Osteoblast (primary cell): ENCODE measurements at regions not wholly inside any gene's neighbourhood (a gene's known extent, or its start where the extent isn't known, plus 50 kb on each side); places are given as distances from the start of the nearest gene placed in this dataset.

ENCODE experiments used
- DNase-seq: peaks from one replicate; pipeline ENCODE4 v3.0.0; 2011; ENCODE audit warnings: low spot score, mixed read lengths; ENCODE audit not compliant: insufficient read length; ENCODE audit errors: missing footprints
- H2AFZ ChIP-seq: 2 replicates; pipeline ENCODE4 v1.6.0; 2011; ENCODE audit warnings: mild to moderate bottlenecking, low read length
- H3K27ac ChIP-seq: 2 replicates; pipeline ENCODE4 v1.5.1; 2011; ENCODE audit warnings: mild to moderate bottlenecking, low read depth, low read length, moderate library complexity
- H3K27me3 ChIP-seq: 2 replicates; pipeline ENCODE4 v1.6.0; 2012; ENCODE audit warnings: mild to moderate bottlenecking, control low read depth, inconsistent platforms, low read length, moderate library complexity; ENCODE audit not compliant: insufficient read depth
- H3K36me3 ChIP-seq: 2 replicates; pipeline ENCODE4 v1.5.1; 2011; ENCODE audit warnings: mild to moderate bottlenecking, low read length, control low read depth, moderate library complexity; ENCODE audit not compliant: insufficient read depth
- H3K4me1 ChIP-seq: 2 replicates; pipeline ENCODE4 v1.5.1; 2011; ENCODE audit warnings: mild to moderate bottlenecking, low read length, control low read depth, moderate library complexity; ENCODE audit not compliant: insufficient read depth
- H3K4me2 ChIP-seq: 2 replicates; pipeline ENCODE4 v1.6.0; 2011; ENCODE audit warnings: mild to moderate bottlenecking, low read length; ENCODE audit not compliant: insufficient read depth
- H3K4me3 ChIP-seq: fragments of 200-600 bp; sonication (generic); 3 replicates; pipeline ENCODE4 v1.5.1; 2012; ENCODE audit warnings: mild to moderate bottlenecking, low read length, inconsistent platforms; ENCODE audit not compliant: insufficient read depth
- H3K79me2 ChIP-seq: 2 replicates; pipeline ENCODE4 v1.6.0; 2012; ENCODE audit warnings: mild to moderate bottlenecking, low read length, control low read depth, inconsistent platforms; ENCODE audit not compliant: insufficient read depth
- H3K9me3 ChIP-seq: 2 replicates; pipeline ENCODE4 v1.5.1; 2011; ENCODE audit warnings: low read depth, low read length, control low read depth
- H4K20me1 ChIP-seq: 2 replicates; pipeline ENCODE4 v1.6.0; 2012; ENCODE audit warnings: mild to moderate bottlenecking, low read length, control low read depth; ENCODE audit not compliant: insufficient read depth
- TF ChIP-seq, protein P1 (sequence below): IDR thresholded peaks from 2 replicates; pipeline ENCODE4 v1.5.1; 2011; ENCODE audit warnings: mild to moderate bottlenecking, low read depth, low read length, moderate library complexity; ENCODE audit errors: extremely low read depth

- DNase-seq: no peak
- no peaks in the 10 kb centered on the region for H3K79me2 ChIP-seq
- no peaks in the 10 kb centered on the region for H4K20me1 ChIP-seq
- no peaks in the 10 kb centered on the region for H3K9me3 ChIP-seq
- TF ChIP-seq, protein P1, sequence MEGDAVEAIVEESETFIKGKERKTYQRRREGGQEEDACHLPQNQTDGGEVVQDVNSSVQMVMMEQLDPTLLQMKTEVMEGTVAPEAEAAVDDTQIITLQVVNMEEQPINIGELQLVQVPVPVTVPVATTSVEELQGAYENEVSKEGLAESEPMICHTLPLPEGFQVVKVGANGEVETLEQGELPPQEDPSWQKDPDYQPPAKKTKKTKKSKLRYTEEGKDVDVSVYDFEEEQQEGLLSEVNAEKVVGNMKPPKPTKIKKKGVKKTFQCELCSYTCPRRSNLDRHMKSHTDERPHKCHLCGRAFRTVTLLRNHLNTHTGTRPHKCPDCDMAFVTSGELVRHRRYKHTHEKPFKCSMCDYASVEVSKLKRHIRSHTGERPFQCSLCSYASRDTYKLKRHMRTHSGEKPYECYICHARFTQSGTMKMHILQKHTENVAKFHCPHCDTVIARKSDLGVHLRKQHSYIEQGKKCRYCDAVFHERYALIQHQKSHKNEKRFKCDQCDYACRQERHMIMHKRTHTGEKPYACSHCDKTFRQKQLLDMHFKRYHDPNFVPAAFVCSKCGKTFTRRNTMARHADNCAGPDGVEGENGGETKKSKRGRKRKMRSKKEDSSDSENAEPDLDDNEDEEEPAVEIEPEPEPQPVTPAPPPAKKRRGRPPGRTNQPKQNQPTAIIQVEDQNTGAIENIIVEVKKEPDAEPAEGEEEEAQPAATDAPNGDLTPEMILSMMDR: no peak
- no peak overlapping the region for H2AFZ ChIP-seq
- no peaks in the 10 kb centered on the region for H3K4me1 ChIP-seq
- no peak overlapping the region for H3K4me2 ChIP-seq
- H3K4me3 ChIP-seq: no peak overlapping the region
- H3K27ac ChIP-seq: no peak overlapping the region
- H3K36me3 ChIP-seq: no peaks in the 10 kb centered on the region
- H3K27me3 ChIP-seq: no peaks in the 10 kb centered on the region
Measured at GRCh38 chr15:61447981-61448380, 218.9 kb upstream of the RORA start.

DNA sequence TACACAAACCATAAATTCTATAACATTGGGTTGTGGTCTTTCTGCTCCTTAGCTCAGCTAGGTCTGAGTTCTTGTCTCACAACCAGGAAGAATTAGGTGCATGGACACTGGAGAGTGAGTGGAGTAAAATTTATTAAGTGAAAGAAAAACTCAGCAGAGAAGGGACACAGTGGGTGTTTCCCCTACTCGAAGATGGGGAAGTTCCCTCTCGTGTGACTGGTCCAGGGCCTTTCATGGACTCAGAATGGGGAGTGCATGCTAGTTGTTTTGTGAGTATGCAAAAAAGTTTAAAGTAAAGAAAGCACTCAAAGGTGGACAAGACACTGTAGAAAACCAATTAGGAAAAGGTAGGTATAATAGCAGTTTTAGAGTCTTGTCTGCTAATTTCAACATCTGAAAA lies 215.5 kb upstream of the RORA start:
- H3K27ac ChIP-seq: no peak overlapping the region
- no peaks in the 10 kb centered on the region for H4K20me1 ChIP-seq
- no peak overlapping the region for H3K4me3 ChIP-seq
- no peaks in the 10 kb centered on the region for H3K4me1 ChIP-seq
- no peak overlapping the region for H2AFZ ChIP-seq
- no peak overlapping the region for H3K4me2 ChIP-seq
- TF ChIP-seq, protein P1: no peak
- no peaks in the 10 kb centered on the region for H3K9me3 ChIP-seq
- no peak for DNase-seq
- no peaks in the 10 kb centered on the region for H3K27me3 ChIP-seq
- H3K36me3 ChIP-seq: no peaks in the 10 kb centered on the region
- no peaks in the 10 kb centered on the region for H3K79me2 ChIP-seq

DNA sequence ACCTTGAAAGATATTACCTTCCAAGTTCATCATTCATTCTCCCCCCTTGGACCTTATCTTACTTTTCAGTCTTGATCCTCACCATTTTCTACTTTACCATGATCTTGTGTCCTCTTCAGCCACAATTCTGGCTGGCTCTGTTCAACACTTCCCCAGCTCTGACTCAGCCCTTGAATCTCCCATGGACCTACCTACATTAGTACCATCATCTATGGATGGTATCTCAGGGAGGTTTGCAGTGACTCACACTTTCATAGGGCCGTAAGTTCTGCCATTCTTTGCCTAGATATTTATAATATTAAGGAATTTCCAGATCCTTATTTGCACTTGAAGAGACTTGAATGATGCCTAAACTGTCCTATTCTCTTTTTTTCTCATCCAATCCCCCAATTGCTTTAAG lies 213.7 kb upstream of the RORA start:
- H3K27ac ChIP-seq: no peak overlapping the region
- no peaks in the 10 kb centered on the region for H3K4me1 ChIP-seq
- no peak overlapping the region for H2AFZ ChIP-seq
- H3K79me2 ChIP-seq: no peaks in the 10 kb centered on the region
- DNase-seq: no peak
- TF ChIP-seq, protein P1: no peak
- H3K9me3 ChIP-seq: no peaks in the 10 kb centered on the region
- H4K20me1 ChIP-seq: no peaks in the 10 kb centered on the region
- no peaks in the 10 kb centered on the region for H3K27me3 ChIP-seq
- no peak overlapping the region for H3K4me3 ChIP-seq
- H3K36me3 ChIP-seq: no peaks in the 10 kb centered on the region
- no peak overlapping the region for H3K4me2 ChIP-seq

DNA sequence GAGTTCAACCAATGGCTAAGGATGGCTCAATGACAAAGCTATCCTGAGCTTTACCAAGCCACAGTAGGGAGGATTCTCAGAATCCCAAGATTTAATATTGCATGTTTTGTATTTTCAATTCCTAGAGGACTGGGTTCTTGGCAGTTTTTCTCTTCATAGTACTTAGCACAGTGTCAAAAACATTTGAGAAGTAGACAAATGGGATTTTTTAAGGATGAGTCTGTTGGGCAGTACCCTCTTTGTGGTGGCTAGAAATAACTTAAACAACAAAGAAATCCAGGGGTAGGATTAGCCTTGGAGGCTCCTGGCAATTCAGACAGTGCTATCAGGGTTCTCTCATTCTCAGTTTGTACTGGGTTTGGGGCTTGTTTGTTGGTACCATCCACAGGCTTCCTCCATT lies 212.8 kb upstream of the RORA start:
- no peak for DNase-seq

More for the DNA sequence above, 212.8 kb upstream of the RORA start:
- Histone ChIP-seq H3K4me3 (no peak overlapping the region), H2AFZ (no peak overlapping the region), H4K20me1 (no peaks in the 10 kb centered on the region), H3K27ac (no peak overlapping the region), H3K4me1 (no peaks in the 10 kb centered on the region), H3K9me3 (no peaks in the 10 kb centered on the region), H3K79me2 (no peaks in the 10 kb centered on the region), H3K36me3 (no peaks in the 10 kb centered on the region), H3K4me2 (no peak overlapping the region), H3K27me3 (no peaks in the 10 kb centered on the region)
- TF ChIP-seq, protein P1: no peak
